Endodermal cell (in vitro differentiated cells): ENCODE measurements at regions not wholly inside any gene's neighbourhood (a gene's known extent, or its start where the extent isn't known, plus 50 kb on each side); places are given as distances from the start of the nearest gene placed in this dataset.

ENCODE experiments used
- DNase-seq: peaks from one replicate; pipeline ENCODE4 v3.0.0-alpha.2; 2017
- H3K27ac ChIP-seq: 2 replicates; pipeline ENCODE4 v1.5.1; 2013; ENCODE audit warnings: mild to moderate bottlenecking, low read depth, low read length, moderate library complexity
- H3K27me3 ChIP-seq: 2 replicates; pipeline ENCODE4 v1.6.1; 2013; ENCODE audit warnings: mild to moderate bottlenecking, low read length, moderate library complexity; ENCODE audit not compliant: insufficient read depth, control insufficient read depth, poor library complexity, severe bottlenecking
- H3K36me3 ChIP-seq: 2 replicates; pipeline ENCODE4 v1.7.0; 2013; ENCODE audit warnings: mild to moderate bottlenecking, low read length, moderate library complexity; ENCODE audit not compliant: control insufficient read depth, insufficient read depth
- H3K4me1 ChIP-seq: one replicate; pipeline ENCODE4 v1.7.0; 2013; ENCODE audit warnings: low read length; ENCODE audit not compliant: control insufficient read depth, insufficient read depth
- H3K4me3 ChIP-seq: 2 replicates; pipeline ENCODE4 v1.5.1; 2013; ENCODE audit warnings: mild to moderate bottlenecking, low read length, moderate library complexity
- H3K9ac ChIP-seq: 2 replicates; pipeline ENCODE4 v1.6.1; 2013; ENCODE audit warnings: mild to moderate bottlenecking, low read length, moderate library complexity; ENCODE audit not compliant: poor library complexity, severe bottlenecking; ENCODE audit errors: extremely low read depth
- H3K9me3 ChIP-seq: 2 replicates; pipeline ENCODE4 v1.6.1; 2013; ENCODE audit warnings: mild to moderate bottlenecking, low read length, moderate library complexity; ENCODE audit not compliant: control insufficient read depth
- H3K27ac Mint-ChIP-seq: 2 replicates; pipeline ENCODE4 v1.8.0; 2020; ENCODE audit warnings: mixed read lengths
- H3K27me3 Mint-ChIP-seq: 2 replicates; pipeline ENCODE4 v1.8.0; 2021; ENCODE audit warnings: mild to moderate bottlenecking, mixed read lengths; ENCODE audit not compliant: insufficient read depth
- H3K36me3 Mint-ChIP-seq: 2 replicates; pipeline ENCODE4 v1.8.0; 2020; ENCODE audit warnings: low read depth, mixed read lengths
- H3K4me1 Mint-ChIP-seq: 2 replicates; pipeline ENCODE4 v1.8.0; 2020; ENCODE audit warnings: mixed read lengths
- H3K4me3 Mint-ChIP-seq: 2 replicates; pipeline ENCODE4 v1.8.0; 2020; ENCODE audit warnings: mild to moderate bottlenecking, moderate library complexity, mixed read lengths
- H3K9me3 Mint-ChIP-seq: 2 replicates; pipeline ENCODE4 v1.8.0; 2020; ENCODE audit warnings: mild to moderate bottlenecking, mixed read lengths
- CTCF ChIP-seq: fragments of 200-600 bp; sonication (generic); conservative IDR thresholded peaks from 2 replicates; pipeline ENCODE4 v1.5.0; 2021; ENCODE audit warnings: antibody characterized with exemption, mild to moderate bottlenecking
- WGBS, 2 experiments: methylation state at CpG; one replicate each; pipeline versions ENCODE4 v1.1.5 to v1.1.7; 2013; ENCODE audit warnings: missing lambda C conversion rate in 2 of 2, mixed read lengths in 1 of 2; ENCODE audit not compliant: insufficient coverage in 1 of 2, insufficient read length in 1 of 2; 5-methylcytosine and 5-hydroxymethylcytosine counted together

GRCh38 chrX:10033375-10034007 lies 66.3 kb downstream of the CLDN34 start:
- Mint-ChIP-seq H3K4me3 (no peak overlapping the region), H3K27ac (no peak overlapping the region), H3K9me3 (peaks cover 60% of the 10 kb centered on the region), H3K36me3 (peaks cover 3% of the 10 kb centered on the region), H3K27me3 (no peaks in the 10 kb centered on the region), H3K4me1 (peaks cover 15% of the 10 kb centered on the region)
- 84 to 93% methylated on average over 3 to 7 of the region's 7 CpGs for WGBS, 2 experiments
- no peaks in the 10 kb centered on the region for H3K36me3 ChIP-seq
- no peaks in the 10 kb centered on the region for H3K4me1 ChIP-seq
- H3K9me3 ChIP-seq = no peaks in the 10 kb centered on the region
- no peak overlapping the region for H3K27ac ChIP-seq
- no peak for DNase-seq
- no peak overlapping the region for H3K9ac ChIP-seq
- H3K27me3 ChIP-seq = no peaks in the 10 kb centered on the region
- H3K4me3 ChIP-seq = no peak overlapping the region
- no peak for TF ChIP-seq CTCF

GRCh38 chrX:10034740-10035260 lies 67.6 kb downstream of the CLDN34 start:
- no peak for TF ChIP-seq CTCF
- H3K4me1 ChIP-seq = no peaks in the 10 kb centered on the region
- DNase-seq = no peak
- H3K9me3 ChIP-seq = no peaks in the 10 kb centered on the region
- H3K4me3 ChIP-seq = no peak overlapping the region
- Mint-ChIP-seq H3K36me3 (peaks cover 3% of the 10 kb centered on the region), H3K9me3 (peaks cover 64% of the 10 kb centered on the region), H3K27me3 (no peaks in the 10 kb centered on the region), H3K27ac (no peak overlapping the region), H3K4me1 (peaks cover 13% of the 10 kb centered on the region), H3K4me3 (no peak overlapping the region)
- H3K36me3 ChIP-seq = no peaks in the 10 kb centered on the region
- WGBS, 2 experiments = 90 to 93% methylated on average over 5 to 8 of the region's 8 CpGs
- no peaks in the 10 kb centered on the region for H3K27me3 ChIP-seq
- H3K27ac ChIP-seq = no peak overlapping the region
- no peak overlapping the region for H3K9ac ChIP-seq

GRCh38 chrX:10038585-10038984 lies 71.4 kb downstream of the CLDN34 start:
- Histone ChIP-seq H3K4me1 (no peaks in the 10 kb centered on the region), H3K9me3 (no peaks in the 10 kb centered on the region), H3K4me3 (no peak overlapping the region), H3K36me3 (no peaks in the 10 kb centered on the region), H3K27me3 (no peaks in the 10 kb centered on the region), H3K9ac (no peak overlapping the region), H3K27ac (no peak overlapping the region)
- DNase-seq = no peak
- H3K36me3 Mint-ChIP-seq = peaks cover 3% of the 10 kb centered on the region
- peaks cover 14% of the 10 kb centered on the region for H3K4me1 Mint-ChIP-seq
- H3K27ac Mint-ChIP-seq = no peak overlapping the region
- 96 to 100% methylated on average over 4 to 6 of the region's 6 CpGs for WGBS, 2 experiments
- no peak for TF ChIP-seq CTCF
- H3K9me3 Mint-ChIP-seq = peaks cover 72% of the 10 kb centered on the region
- no peaks in the 10 kb centered on the region for H3K27me3 Mint-ChIP-seq
- H3K4me3 Mint-ChIP-seq = no peak overlapping the region
